Osteocyte (in vitro differentiated cells): ENCODE measurements at regions not wholly inside any gene's neighbourhood (a gene's known extent, or its start where the extent isn't known, plus 50 kb on each side); places are given as distances from the start of the nearest gene placed in this dataset.

ENCODE experiments used
- DNase-seq: peaks from one replicate; pipeline ENCODE4 v3.0.0; 2021; ENCODE audit warnings: mixed read lengths; ENCODE audit not compliant: unreplicated experiment; ENCODE audit errors: extremely low spot score
- H3K27ac Mint-ChIP-seq: one replicate; pipeline ENCODE4 v1.8.0; 2021; ENCODE audit warnings: mild to moderate bottlenecking, mixed read lengths; ENCODE audit not compliant: unreplicated experiment
- H3K27me3 Mint-ChIP-seq: one replicate; pipeline ENCODE4 v1.8.0; 2021; ENCODE audit warnings: mixed read lengths; ENCODE audit not compliant: unreplicated experiment
- H3K36me3 Mint-ChIP-seq: one replicate; pipeline ENCODE4 v1.8.0; 2021; ENCODE audit warnings: mixed read lengths; ENCODE audit not compliant: unreplicated experiment
- H3K4me1 Mint-ChIP-seq: one replicate; pipeline ENCODE4 v1.8.0; 2021; ENCODE audit warnings: mixed read lengths; ENCODE audit not compliant: unreplicated experiment
- H3K4me3 Mint-ChIP-seq: one replicate; pipeline ENCODE4 v1.8.0; 2021; ENCODE audit warnings: mild to moderate bottlenecking, moderate library complexity, mixed read lengths; ENCODE audit not compliant: unreplicated experiment
- H3K9me3 Mint-ChIP-seq: one replicate; pipeline ENCODE4 v1.8.0; 2021; ENCODE audit warnings: mixed read lengths; ENCODE audit not compliant: unreplicated experiment
- TF ChIP-seq, protein P1 (sequence below): fragments of 200-600 bp; sonication (generic); IDR thresholded peaks from 2 replicates; pipeline ENCODE4 v1.5.0; 2021; ENCODE audit warnings: antibody characterized with exemption, mild to moderate bottlenecking, moderate library complexity

DNA sequence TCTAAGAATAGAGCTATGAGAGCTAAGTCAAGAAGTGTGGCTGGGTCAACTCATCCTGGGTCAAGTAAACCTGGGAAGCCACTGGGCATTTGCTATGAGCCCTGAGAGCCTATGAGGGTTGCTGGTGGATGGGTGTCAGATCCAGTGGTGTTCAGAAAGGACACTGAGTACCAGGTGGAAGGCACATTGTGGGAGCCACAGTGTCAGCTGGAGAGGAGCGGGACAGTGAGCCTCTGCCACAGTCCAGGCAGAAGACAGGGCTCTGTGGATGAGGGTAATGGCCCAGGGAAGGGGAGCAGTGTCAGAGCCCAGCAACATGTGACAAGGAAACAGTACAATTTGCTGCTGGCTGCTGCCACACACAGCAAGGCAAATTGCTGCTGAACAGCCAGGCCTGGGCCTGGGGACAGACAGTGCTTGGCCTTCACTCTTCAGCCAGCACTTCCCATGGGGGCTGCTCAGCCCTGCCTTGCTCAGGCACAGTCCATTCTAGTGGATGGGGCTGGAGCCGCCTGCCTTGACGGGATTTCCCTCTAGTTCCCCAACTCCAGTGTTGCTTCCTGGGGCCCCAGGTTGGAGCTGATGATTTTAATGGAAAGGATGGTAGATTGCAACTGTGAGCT, 90.9 kb upstream of the CHST15 start:
- TF ChIP-seq, protein P1, sequence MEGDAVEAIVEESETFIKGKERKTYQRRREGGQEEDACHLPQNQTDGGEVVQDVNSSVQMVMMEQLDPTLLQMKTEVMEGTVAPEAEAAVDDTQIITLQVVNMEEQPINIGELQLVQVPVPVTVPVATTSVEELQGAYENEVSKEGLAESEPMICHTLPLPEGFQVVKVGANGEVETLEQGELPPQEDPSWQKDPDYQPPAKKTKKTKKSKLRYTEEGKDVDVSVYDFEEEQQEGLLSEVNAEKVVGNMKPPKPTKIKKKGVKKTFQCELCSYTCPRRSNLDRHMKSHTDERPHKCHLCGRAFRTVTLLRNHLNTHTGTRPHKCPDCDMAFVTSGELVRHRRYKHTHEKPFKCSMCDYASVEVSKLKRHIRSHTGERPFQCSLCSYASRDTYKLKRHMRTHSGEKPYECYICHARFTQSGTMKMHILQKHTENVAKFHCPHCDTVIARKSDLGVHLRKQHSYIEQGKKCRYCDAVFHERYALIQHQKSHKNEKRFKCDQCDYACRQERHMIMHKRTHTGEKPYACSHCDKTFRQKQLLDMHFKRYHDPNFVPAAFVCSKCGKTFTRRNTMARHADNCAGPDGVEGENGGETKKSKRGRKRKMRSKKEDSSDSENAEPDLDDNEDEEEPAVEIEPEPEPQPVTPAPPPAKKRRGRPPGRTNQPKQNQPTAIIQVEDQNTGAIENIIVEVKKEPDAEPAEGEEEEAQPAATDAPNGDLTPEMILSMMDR, result no peak
- Mint-ChIP-seq H3K27me3 (peaks cover 15% of the 10 kb centered on the region), H3K4me1 (peaks cover 14% of the 10 kb centered on the region), H3K36me3 (no peaks in the 10 kb centered on the region), H3K4me3 (no peak overlapping the region), H3K27ac (no peak overlapping the region), H3K9me3 (peaks cover 8% of the 10 kb centered on the region)
- peak; percentile 66 for DNase-seq

DNA sequence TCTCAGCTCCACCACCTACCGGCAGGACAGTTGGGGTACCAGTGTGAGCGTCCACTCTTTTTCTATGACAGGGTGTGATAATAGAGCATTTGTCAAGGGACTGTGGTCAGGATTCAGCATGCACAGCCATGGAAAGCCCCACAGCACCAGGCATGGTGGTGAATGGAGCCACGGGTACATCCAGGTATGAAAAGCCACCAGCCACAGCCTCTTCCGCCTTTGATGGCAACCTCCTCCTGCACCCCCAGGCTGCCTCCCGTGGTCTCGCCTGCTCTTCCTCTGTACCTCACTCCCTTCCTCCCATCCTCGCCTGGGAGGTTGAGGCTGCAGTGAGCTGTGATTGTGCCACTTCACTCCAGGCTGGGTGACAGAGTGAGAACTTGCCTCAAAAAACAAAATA, 90.2 kb upstream of the CHST15 start:
- peaks cover 8% of the 10 kb centered on the region for H3K27me3 Mint-ChIP-seq
- no peaks in the 10 kb centered on the region for H3K36me3 Mint-ChIP-seq
- peaks cover 2% of the 10 kb centered on the region for H3K9me3 Mint-ChIP-seq
- peaks cover 14% of the 10 kb centered on the region for H3K4me1 Mint-ChIP-seq
- no peak overlapping the region for H3K27ac Mint-ChIP-seq
- TF ChIP-seq, protein P1, result no peak
- no peak overlapping the region for H3K4me3 Mint-ChIP-seq
- DNase-seq, result peak; percentile 49

DNA sequence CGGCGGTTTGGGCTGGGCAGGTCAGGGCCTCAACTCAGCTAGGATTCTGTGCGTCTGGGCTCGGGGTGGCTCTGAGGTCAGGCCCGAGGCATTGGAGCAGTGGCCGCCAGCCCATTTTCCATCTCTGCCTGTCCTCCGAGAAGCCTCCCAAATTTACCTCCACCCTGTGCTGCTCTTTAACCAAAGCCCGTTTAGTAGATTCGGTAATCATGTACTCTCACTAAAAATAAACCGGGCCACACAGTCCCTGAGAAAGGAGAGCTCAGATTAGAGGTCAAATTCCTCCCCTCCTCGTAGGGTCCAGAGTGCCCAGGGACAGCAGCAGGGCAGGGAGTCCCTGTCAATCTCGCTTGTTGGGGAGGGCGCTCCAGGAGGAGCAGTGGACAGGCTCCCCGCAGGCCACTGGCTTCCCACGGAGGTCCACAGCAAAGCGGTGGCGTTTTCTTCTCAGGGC, 88.7 kb upstream of the CHST15 start:
- Mint-ChIP-seq H3K9me3 (no peaks in the 10 kb centered on the region), H3K4me1 (peaks cover 17% of the 10 kb centered on the region), H3K4me3 (no peak overlapping the region), H3K27me3 (no peaks in the 10 kb centered on the region), H3K36me3 (no peaks in the 10 kb centered on the region), H3K27ac (no peak overlapping the region)
- TF ChIP-seq, protein P1, result no peak
- peak; percentile 75 for DNase-seq

DNA sequence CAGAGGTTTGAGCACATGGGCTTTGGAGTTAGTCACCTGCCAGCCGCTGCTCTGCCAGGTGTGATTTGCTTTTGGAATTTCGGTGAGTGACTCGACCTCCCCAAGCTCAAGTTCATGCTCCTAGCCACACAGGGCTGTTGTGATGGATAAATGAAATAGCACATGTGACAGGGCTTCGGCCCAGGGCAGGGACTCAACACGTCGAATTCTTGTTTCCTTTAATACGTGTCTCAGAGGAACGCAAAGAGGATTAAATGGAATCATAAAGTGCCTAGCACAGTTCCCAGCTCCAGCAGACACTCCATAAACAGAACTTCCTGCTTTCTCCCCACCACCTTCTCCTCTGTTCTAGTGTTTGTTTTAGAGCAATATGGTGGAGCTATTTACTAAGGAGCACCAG, 88.3 kb upstream of the CHST15 start:
- H3K27ac Mint-ChIP-seq, result no peak overlapping the region
- no peaks in the 10 kb centered on the region for H3K9me3 Mint-ChIP-seq
- no peaks in the 10 kb centered on the region for H3K36me3 Mint-ChIP-seq
- peaks cover 21% of the 10 kb centered on the region for H3K4me1 Mint-ChIP-seq
- no peak for DNase-seq
- TF ChIP-seq, protein P1, result no peak
- H3K4me3 Mint-ChIP-seq, result no peak overlapping the region
- H3K27me3 Mint-ChIP-seq, result no peaks in the 10 kb centered on the region

DNA sequence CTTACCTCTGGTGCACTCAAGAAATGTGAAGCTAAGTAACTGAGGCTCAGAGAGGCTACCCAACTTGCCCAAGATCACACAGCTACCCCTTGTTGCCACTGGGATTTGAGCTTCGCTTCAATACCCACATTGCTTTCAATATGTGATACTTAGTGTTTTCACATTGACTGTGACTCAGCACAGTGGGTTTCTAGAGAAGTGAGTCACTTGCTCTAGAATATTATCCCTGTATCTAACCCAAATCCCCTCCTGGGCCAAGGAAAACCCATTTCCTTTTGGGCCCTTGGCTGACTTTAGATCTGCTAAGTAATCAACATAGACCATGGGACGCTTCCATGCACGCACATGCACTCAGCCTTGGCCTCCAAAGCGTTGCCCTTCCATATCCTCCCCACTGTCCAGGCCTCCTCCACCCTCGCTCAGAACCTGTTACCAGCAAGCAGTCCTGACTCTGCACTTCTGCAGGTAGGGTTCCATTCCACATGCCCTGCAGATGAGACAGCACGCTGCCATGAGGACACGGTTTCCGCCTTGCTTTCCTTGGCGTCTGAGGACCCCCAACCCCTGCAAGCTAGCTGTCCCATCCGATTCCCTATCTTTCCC, 87.7 kb upstream of the CHST15 start:
- TF ChIP-seq, protein P1, result no peak
- H3K4me1 Mint-ChIP-seq, result peaks cover 27% of the 10 kb centered on the region
- no peaks in the 10 kb centered on the region for H3K9me3 Mint-ChIP-seq
- H3K36me3 Mint-ChIP-seq, result no peaks in the 10 kb centered on the region
- no peaks in the 10 kb centered on the region for H3K27me3 Mint-ChIP-seq
- no peak overlapping the region for H3K4me3 Mint-ChIP-seq
- DNase-seq, result peak; percentile 63
- peak overlapping the region; percentile 59 for H3K27ac Mint-ChIP-seq
